ENCODE measurements at regions not wholly inside any gene's neighbourhood (a gene's known extent, or its start where the extent isn't known, plus 50 kb on each side); places are given as distances from the start of the nearest gene placed in this dataset.

- TF ChIP-seq, protein P1, sequence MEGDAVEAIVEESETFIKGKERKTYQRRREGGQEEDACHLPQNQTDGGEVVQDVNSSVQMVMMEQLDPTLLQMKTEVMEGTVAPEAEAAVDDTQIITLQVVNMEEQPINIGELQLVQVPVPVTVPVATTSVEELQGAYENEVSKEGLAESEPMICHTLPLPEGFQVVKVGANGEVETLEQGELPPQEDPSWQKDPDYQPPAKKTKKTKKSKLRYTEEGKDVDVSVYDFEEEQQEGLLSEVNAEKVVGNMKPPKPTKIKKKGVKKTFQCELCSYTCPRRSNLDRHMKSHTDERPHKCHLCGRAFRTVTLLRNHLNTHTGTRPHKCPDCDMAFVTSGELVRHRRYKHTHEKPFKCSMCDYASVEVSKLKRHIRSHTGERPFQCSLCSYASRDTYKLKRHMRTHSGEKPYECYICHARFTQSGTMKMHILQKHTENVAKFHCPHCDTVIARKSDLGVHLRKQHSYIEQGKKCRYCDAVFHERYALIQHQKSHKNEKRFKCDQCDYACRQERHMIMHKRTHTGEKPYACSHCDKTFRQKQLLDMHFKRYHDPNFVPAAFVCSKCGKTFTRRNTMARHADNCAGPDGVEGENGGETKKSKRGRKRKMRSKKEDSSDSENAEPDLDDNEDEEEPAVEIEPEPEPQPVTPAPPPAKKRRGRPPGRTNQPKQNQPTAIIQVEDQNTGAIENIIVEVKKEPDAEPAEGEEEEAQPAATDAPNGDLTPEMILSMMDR (IDR thresholded peaks at IDR 0.05): no peak
- TF ChIP-seq POLR2AphosphoS5 (IDR thresholded peaks at IDR 0.05; ENCODE audit: low read depth, low read length) (no peak), SIN3A (IDR thresholded peaks at IDR 0.05; ENCODE audit: borderline replicate concordance, insufficient read depth, low read depth, low read length) (no peak)
- TF ChIP-seq, protein P2, sequence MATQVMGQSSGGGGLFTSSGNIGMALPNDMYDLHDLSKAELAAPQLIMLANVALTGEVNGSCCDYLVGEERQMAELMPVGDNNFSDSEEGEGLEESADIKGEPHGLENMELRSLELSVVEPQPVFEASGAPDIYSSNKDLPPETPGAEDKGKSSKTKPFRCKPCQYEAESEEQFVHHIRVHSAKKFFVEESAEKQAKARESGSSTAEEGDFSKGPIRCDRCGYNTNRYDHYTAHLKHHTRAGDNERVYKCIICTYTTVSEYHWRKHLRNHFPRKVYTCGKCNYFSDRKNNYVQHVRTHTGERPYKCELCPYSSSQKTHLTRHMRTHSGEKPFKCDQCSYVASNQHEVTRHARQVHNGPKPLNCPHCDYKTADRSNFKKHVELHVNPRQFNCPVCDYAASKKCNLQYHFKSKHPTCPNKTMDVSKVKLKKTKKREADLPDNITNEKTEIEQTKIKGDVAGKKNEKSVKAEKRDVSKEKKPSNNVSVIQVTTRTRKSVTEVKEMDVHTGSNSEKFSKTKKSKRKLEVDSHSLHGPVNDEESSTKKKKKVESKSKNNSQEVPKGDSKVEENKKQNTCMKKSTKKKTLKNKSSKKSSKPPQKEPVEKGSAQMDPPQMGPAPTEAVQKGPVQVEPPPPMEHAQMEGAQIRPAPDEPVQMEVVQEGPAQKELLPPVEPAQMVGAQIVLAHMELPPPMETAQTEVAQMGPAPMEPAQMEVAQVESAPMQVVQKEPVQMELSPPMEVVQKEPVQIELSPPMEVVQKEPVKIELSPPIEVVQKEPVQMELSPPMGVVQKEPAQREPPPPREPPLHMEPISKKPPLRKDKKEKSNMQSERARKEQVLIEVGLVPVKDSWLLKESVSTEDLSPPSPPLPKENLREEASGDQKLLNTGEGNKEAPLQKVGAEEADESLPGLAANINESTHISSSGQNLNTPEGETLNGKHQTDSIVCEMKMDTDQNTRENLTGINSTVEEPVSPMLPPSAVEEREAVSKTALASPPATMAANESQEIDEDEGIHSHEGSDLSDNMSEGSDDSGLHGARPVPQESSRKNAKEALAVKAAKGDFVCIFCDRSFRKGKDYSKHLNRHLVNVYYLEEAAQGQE (IDR thresholded peaks at IDR 0.05; ENCODE audit: insufficient read depth in 1 of 2, low read depth in 2 of 2, low read length in 1 of 2): no peak
Measured at GRCh38 chr13:74990992-74991391, 491.0 kb downstream of the TBC1D4 start.

All from Panc1 (cell line).